Endothelial cell of umbilical vein (primary cell): ENCODE measurements at regions not wholly inside any gene's neighbourhood (a gene's known extent, or its start where the extent isn't known, plus 50 kb on each side); places are given as distances from the start of the nearest gene placed in this dataset.

Source experiments
- BruUV-seq: library from RNA; stranded (reverse); fragments of 400-500 nt; replicated peaks from 2 replicates; lab custom pipeline; 2021; lab: Mats Ljungman, UMichigan
- CTCF ChIA-PET: fragments of 300-600, 350-600 bp; sonication (Branson Sonifier 250); formaldehyde crosslinking; loops from one replicate; lab custom pipeline; 2021; ENCODE audit warnings: antibody characterized with exemption, inconsistent platforms; lab: Charles Lee
- POLR2A ChIA-PET: fragments of 300-600, 350-600 bp; sonication (Branson Sonifier 250); formaldehyde crosslinking; loops from one replicate; lab custom pipeline; 2021; ENCODE audit warnings: antibody characterized with exemption, inconsistent platforms; lab: Charles Lee
- DNase-seq: peaks from one replicate; pipeline ENCODE4 v3.0.0-alpha.2; 2011; ENCODE audit warnings: low read depth, low spot score
- FAIRE-seq: peaks from 2 replicates; lab custom pipeline; 2011; peaks lifted over from hg19 to GRCh38; lab: Jason Lieb, UNC
- H2AFZ ChIP-seq: 2 replicates; pipeline ENCODE4 v1.6.0; 2012; ENCODE audit warnings: low read depth, low read length, control low read depth, inconsistent platforms
- H3K27ac ChIP-seq: 2 replicates; pipeline ENCODE4 v1.5.1; 2011; ENCODE audit warnings: low read depth, mild to moderate bottlenecking, control low read depth, low read length, moderate library complexity; ENCODE audit not compliant: insufficient read depth
- H3K27me3 ChIP-seq, 2 experiments: 2 replicates each; pipeline versions ENCODE4 v1.6.0 to v1.6.1; 2011; ENCODE audit warnings: low read length in 2 of 2, mixed read lengths in 1 of 2; ENCODE audit not compliant: control insufficient read depth in 2 of 2, insufficient read depth in 2 of 2
- H3K36me3 ChIP-seq, 2 experiments: 2 replicates in 1 of 2; 3 replicates in 1 of 2; pipeline ENCODE4 v1.5.1; 2011; ENCODE audit warnings: low read length in 2 of 2, mild to moderate bottlenecking in 1 of 2, moderate library complexity in 1 of 2; ENCODE audit not compliant: control insufficient read depth in 2 of 2, insufficient read depth in 2 of 2; ENCODE audit errors: extremely low read depth in 1 of 2
- H3K4me1 ChIP-seq: 3 replicates; pipeline ENCODE4 v1.5.1; 2011; ENCODE audit warnings: mild to moderate bottlenecking, low read length; ENCODE audit not compliant: control insufficient read depth, insufficient read depth; ENCODE audit errors: extremely low read depth
- H3K4me2 ChIP-seq: 2 replicates; pipeline ENCODE4 v1.6.1; 2011; ENCODE audit warnings: low read length, control low read depth, mixed read lengths; ENCODE audit not compliant: insufficient read depth
- H3K4me3 ChIP-seq, 3 experiments: fragments of 200-600 bp in 1 of 3; sonication (generic), shearing (Covaris generic) in 1 of 3; replicated peaks in 1 of 3; 2 replicates each; pipeline ENCODE4 v1.5.1; 2011 to 2016; ENCODE audit warnings: control low read depth in 3 of 3, low read length in 3 of 3, mild to moderate bottlenecking in 2 of 3, inconsistent platforms in 1 of 3, low read depth in 1 of 3, moderate library complexity in 1 of 3; ENCODE audit not compliant: insufficient read depth in 1 of 3
- H3K79me2 ChIP-seq: 2 replicates; pipeline ENCODE4 v1.6.0; 2012; ENCODE audit warnings: low read length, inconsistent platforms; ENCODE audit not compliant: control insufficient read depth, insufficient read depth
- H3K9ac ChIP-seq: replicated peaks from 2 replicates; pipeline ENCODE3; 2011; ENCODE audit warnings: low read length, control low read depth; ENCODE audit not compliant: insufficient read depth; ENCODE audit errors: extremely low read depth
- H3K9me1 ChIP-seq: replicated peaks from 3 replicates; pipeline ENCODE4 v1.6.0; 2011; ENCODE audit warnings: mild to moderate bottlenecking, low read length; ENCODE audit not compliant: control insufficient read depth, insufficient read depth; ENCODE audit errors: extremely low read depth
- H3K9me3 ChIP-seq: replicated peaks from 2 replicates; pipeline ENCODE4 v1.5.1; 2012; ENCODE audit warnings: low read length, inconsistent platforms; ENCODE audit not compliant: control insufficient read depth, insufficient read depth
- H4K20me1 ChIP-seq: replicated peaks from 2 replicates; pipeline ENCODE3; 2011; ENCODE audit warnings: mild to moderate bottlenecking, low read length; ENCODE audit not compliant: control insufficient read depth, insufficient read depth; ENCODE audit errors: extremely low read depth
- EZH2 ChIP-seq: IDR thresholded peaks from 2 replicates; pipeline ENCODE4 v1.6.1; 2012; ENCODE audit warnings: borderline replicate concordance, low read depth, mild to moderate bottlenecking, moderate library complexity, low read length, inconsistent platforms; ENCODE audit not compliant: severe bottlenecking
- FOS ChIP-seq: IDR thresholded peaks from 2 replicates; pipeline ENCODE4 v1.6.1; 2011; ENCODE audit warnings: mild to moderate bottlenecking, low read length, moderate library complexity, borderline replicate concordance; ENCODE audit not compliant: insufficient read depth
- GATA2 ChIP-seq: IDR thresholded peaks from 2 replicates; pipeline ENCODE4 v1.7.0; 2011; ENCODE audit warnings: low read depth, mild to moderate bottlenecking, moderate library complexity, mixed read lengths, low read length; ENCODE audit not compliant: insufficient read length, insufficient read depth
- JUN ChIP-seq: IDR thresholded peaks from 2 replicates; pipeline ENCODE4 v1.6.1; 2011; ENCODE audit warnings: borderline replicate concordance, low read depth; ENCODE audit not compliant: insufficient read length, insufficient read depth
- MYC ChIP-seq: IDR thresholded peaks from one replicate; pipeline ENCODE4 v1.6.1; 2011; ENCODE audit warnings: mild to moderate bottlenecking, low read depth, low read length
- POLR2A ChIP-seq: IDR thresholded peaks from 2 replicates; pipeline ENCODE4 v1.6.1; 2012; ENCODE audit warnings: low read depth, mild to moderate bottlenecking, control low read depth, low read length
- POLR2AphosphoS5 ChIP-seq: IDR thresholded peaks from 2 replicates; pipeline ENCODE4 v1.6.1; 2012; ENCODE audit warnings: low read depth, mild to moderate bottlenecking, control low read depth, low read length, moderate library complexity; ENCODE audit not compliant: insufficient read depth
- dilution Hi-C: fragments of 300-500 bp; cut with MboI; formaldehyde crosslinking; loops from one replicate; pipeline ENCODE4 v1.15.0; 2019; ENCODE audit warnings: low sequenced_read_pairs; ENCODE audit not compliant: extremely low pct_ligation_motif_present
- intact Hi-C: fragments of 100-400 bp; cut with micrococcal nuclease; formaldehyde crosslinking; loops from one replicate; pipeline ENCODE4 v1.10.0; 2022
- TF ChIP-seq, protein P1 (sequence below), 2 donors: IDR thresholded peaks; 1 replicate in 1 of 2; 2 replicates in 1 of 2; pipeline ENCODE4 v1.5.1; 2011; ENCODE audit warnings: low read length in 2 of 2, mild to moderate bottlenecking in 2 of 2, moderate library complexity in 2 of 2, control low read depth in 1 of 2, inconsistent platforms in 1 of 2, low read depth in 1 of 2; ENCODE audit not compliant: insufficient read depth in 1 of 2; ENCODE audit errors: extremely low read depth in 1 of 2
- TF ChIP-seq, protein P2 (sequence below): IDR thresholded peaks from 2 replicates; pipeline ENCODE4 v1.6.1; 2011; ENCODE audit not compliant: insufficient read depth, insufficient read length

DNA sequence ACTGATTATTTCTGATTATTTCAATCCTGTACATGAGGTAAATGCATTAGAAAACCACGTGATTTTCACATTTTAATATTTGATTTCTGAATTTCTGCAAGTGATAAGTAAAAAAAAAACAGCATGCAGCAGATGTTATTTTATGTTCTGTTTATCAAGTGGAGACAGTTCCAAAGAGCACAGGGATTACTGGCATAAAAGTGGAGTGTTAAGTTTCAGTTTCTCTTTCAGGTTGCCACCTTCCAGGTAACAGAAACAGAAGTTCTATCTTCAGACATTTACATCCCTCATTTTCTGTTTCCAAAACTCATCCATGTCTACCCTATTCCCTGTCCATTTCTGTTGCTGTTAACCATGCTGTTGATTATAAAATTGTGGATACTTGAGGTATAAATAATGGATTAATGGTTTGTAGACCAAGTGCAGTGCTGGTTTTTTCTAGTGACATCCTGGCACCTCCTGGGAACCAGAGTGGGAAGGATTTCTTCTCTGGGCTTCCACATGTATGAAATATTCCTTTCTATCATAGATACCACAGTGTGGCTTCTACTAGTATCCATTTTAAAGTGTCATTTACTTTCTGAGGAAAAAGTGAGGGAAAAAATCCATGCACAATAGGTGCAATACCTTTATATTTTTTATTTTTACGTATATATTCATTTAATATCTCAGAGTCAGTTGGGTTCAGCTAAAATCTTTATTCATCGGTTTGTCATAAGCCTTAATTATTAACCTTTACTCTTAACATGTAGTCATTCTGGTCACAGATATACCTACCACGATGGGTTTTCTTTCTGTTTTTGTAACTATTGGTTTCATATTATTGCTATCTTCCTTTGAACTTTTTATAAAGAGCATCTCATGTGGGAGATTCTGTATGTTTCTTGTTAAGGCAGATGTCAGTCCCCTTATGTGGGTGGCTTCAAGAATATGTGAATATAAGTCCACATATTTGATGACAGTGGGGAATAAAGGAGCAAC, 1010.0 kb downstream of the SQOR start:
- Histone ChIP-seq H3K36me3 (no peaks in the 10 kb centered on the region), H3K4me1 (no peaks in the 10 kb centered on the region), H3K27ac (no peak overlapping the region), H4K20me1 (no peaks in the 10 kb centered on the region), H3K9me3 (no peaks in the 10 kb centered on the region), H3K9me1 (no peaks in the 10 kb centered on the region), H2AFZ (no peak overlapping the region), H3K27me3 (no peaks in the 10 kb centered on the region), H3K4me3 (no peak overlapping the region), H3K9ac (no peak overlapping the region), H3K79me2 (no peaks in the 10 kb centered on the region), H3K4me2 (no peak overlapping the region)
- dilution Hi-C loops (no loop called here), intact Hi-C loops (no loop called here)
- ChIA-PET CTCF (no interaction called here), POLR2A (no interaction called here)
- FAIRE-seq (no peak), DNase-seq (no peak)
- BruUV-seq = no TSS peak
- TF ChIP-seq FOS (no peak), MYC (no peak), POLR2AphosphoS5 (no peak), EZH2 (no peak), JUN (no peak), POLR2A (no peak), GATA2 (no peak)
- TF ChIP-seq, protein P1, sequence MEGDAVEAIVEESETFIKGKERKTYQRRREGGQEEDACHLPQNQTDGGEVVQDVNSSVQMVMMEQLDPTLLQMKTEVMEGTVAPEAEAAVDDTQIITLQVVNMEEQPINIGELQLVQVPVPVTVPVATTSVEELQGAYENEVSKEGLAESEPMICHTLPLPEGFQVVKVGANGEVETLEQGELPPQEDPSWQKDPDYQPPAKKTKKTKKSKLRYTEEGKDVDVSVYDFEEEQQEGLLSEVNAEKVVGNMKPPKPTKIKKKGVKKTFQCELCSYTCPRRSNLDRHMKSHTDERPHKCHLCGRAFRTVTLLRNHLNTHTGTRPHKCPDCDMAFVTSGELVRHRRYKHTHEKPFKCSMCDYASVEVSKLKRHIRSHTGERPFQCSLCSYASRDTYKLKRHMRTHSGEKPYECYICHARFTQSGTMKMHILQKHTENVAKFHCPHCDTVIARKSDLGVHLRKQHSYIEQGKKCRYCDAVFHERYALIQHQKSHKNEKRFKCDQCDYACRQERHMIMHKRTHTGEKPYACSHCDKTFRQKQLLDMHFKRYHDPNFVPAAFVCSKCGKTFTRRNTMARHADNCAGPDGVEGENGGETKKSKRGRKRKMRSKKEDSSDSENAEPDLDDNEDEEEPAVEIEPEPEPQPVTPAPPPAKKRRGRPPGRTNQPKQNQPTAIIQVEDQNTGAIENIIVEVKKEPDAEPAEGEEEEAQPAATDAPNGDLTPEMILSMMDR (IDR thresholded peaks at IDR 0.05; ENCODE audit: extremely low read depth in 1 of 2, insufficient read depth in 1 of 2, low read depth in 1 of 2, low read length in 2 of 2) = no peak
- TF ChIP-seq, protein P2, sequence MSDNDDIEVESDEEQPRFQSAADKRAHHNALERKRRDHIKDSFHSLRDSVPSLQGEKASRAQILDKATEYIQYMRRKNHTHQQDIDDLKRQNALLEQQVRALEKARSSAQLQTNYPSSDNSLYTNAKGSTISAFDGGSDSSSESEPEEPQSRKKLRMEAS = no peak
